GM19099 (cell line): ENCODE measurements at regions not wholly inside any gene's neighbourhood (a gene's known extent, or its start where the extent isn't known, plus 50 kb on each side); places are given as distances from the start of the nearest gene placed in this dataset.

Experiments
- POLR2A ChIP-seq: IDR thresholded peaks from 3 replicates; pipeline ENCODE4 v1.6.1; 2011; ENCODE audit warnings: low read depth; ENCODE audit not compliant: insufficient read length; ENCODE audit errors: extremely low read depth

- no peak for TF ChIP-seq POLR2A
Observed at GRCh38 chr11:27194976-27195375, 154.4 kb downstream of the BBOX1 start.

GRCh38 chr11:27193434-27194225, 153.0 kb downstream of the BBOX1 start:
- TF ChIP-seq POLR2A: no peak

- TF ChIP-seq POLR2A: no peak
Observed at GRCh38 chr11:27192184-27192583, 151.6 kb downstream of the BBOX1 start.

GRCh38 chr11:27191639-27192038, 151.0 kb downstream of the BBOX1 start:
- TF ChIP-seq POLR2A: no peak

- no peak for TF ChIP-seq POLR2A
Observed at GRCh38 chr11:27188696-27189095, 148.1 kb downstream of the BBOX1 start.

GRCh38 chr11:27187848-27188621, 147.4 kb downstream of the BBOX1 start:
- no peak for TF ChIP-seq POLR2A

- TF ChIP-seq POLR2A: no peak
Observed at GRCh38 chr11:27187075-27187847, 146.6 kb downstream of the BBOX1 start.

GRCh38 chr11:27186580-27186979, 146.0 kb downstream of the BBOX1 start:
- TF ChIP-seq POLR2A: no peak

- no peak for TF ChIP-seq POLR2A
Observed at GRCh38 chr11:27184458-27185312, 144.1 kb downstream of the BBOX1 start.

- no peak for TF ChIP-seq POLR2A
Observed at GRCh38 chr11:27183672-27184457, 143.2 kb downstream of the BBOX1 start.

GRCh38 chr11:27179334-27179733, 138.7 kb downstream of the BBOX1 start:
- TF ChIP-seq POLR2A: no peak

GRCh38 chr11:27178859-27179258, 138.2 kb downstream of the BBOX1 start:
- no peak for TF ChIP-seq POLR2A
